Amniotic epithelial cell (primary cell): ENCODE measurements at regions not wholly inside any gene's neighbourhood (a gene's known extent, or its start where the extent isn't known, plus 50 kb on each side); places are given as distances from the start of the nearest gene placed in this dataset.
A peak's percentile ranks its signal among the peaks of the same experiment; 100 is the strongest.

Experiments used
- DNase-seq: peaks from one replicate; pipeline ENCODE4 v3.0.0-alpha.2; 2010; ENCODE audit warnings: low read depth

DNA sequence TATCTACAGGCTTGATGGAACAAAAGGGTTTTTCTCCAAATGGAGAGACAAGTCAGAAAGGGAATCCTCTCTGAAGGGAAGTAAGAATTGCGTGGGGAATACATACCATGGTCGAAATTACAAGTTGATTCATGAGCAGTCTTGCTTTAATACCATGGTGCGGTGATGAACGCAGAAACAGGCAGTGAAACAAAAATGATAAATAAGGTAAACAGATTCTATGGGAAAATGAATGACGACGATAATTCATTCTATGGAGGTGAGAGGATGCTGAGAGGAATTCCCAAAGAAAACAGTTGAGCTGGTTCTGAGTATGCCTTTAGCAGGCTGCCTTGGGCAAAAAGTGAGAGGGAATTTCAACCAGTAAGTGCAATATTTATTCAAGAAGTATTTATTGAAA is 209.4 kb upstream of the RUNX1 start:
- no peak for DNase-seq

DNA sequence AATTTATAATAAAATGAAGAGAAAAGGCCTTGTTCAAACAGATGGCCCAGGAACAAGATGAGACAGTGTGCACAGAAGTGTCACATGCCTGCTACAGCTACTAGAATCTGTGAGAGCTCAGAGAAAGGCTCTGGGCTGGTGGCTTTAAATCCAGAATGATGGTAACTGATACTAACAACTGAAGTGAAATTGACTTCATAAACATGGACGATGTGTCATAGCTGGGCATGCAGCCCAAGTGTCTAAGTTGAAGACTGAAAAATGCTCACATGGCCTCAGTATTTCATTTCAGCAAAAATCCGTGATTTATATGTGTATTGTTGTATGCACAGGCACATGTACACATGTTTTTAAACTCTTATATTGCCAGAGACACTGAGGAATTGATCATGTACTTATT is 208.3 kb upstream of the RUNX1 start:
- peak; percentile 89 for DNase-seq

DNA sequence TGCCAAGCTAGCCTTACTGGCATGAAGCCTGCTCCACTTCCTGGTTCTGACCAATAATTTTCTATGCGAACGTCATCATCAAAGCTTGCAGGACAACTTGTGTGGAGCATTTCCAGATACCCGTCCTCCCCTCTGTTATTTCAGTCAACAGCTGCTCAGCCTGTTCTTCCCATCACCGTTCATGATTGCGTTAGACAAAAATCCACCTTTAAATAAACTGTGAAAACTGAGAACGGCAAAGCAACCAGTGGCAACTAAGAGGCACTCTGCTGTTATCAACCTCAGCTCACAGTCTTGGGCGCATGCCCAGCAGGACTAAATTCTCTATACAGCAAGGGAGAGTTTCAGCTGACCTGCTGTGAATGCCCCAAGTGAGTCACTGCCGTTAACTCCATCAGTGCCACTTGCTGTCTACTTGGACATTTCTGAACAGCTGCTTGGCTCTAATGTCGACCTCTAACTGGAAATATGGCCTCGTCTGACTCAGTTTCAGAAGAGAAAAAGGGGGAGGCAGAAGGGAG is 207.4 kb upstream of the RUNX1 start:
- peak; percentile 100 for DNase-seq

DNA sequence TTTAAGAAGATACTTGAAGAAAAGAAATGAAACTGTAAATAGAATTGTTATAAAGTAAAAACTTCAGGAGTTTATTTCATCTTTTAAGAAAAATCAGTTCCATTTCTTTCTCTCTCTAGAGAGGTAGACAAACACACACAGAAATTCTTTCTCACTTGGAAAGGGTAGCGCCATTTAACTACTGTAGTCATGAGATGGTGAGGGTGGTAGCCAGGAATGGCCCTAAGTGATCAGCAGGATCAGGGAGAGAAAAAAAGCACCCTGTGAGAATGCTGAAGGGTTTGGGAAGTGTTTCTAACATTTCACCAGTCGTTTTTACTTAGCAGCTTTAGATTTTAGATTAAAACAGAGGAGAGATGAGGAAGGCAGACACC is 205.7 kb upstream of the RUNX1 start:
- no peak for DNase-seq

DNA sequence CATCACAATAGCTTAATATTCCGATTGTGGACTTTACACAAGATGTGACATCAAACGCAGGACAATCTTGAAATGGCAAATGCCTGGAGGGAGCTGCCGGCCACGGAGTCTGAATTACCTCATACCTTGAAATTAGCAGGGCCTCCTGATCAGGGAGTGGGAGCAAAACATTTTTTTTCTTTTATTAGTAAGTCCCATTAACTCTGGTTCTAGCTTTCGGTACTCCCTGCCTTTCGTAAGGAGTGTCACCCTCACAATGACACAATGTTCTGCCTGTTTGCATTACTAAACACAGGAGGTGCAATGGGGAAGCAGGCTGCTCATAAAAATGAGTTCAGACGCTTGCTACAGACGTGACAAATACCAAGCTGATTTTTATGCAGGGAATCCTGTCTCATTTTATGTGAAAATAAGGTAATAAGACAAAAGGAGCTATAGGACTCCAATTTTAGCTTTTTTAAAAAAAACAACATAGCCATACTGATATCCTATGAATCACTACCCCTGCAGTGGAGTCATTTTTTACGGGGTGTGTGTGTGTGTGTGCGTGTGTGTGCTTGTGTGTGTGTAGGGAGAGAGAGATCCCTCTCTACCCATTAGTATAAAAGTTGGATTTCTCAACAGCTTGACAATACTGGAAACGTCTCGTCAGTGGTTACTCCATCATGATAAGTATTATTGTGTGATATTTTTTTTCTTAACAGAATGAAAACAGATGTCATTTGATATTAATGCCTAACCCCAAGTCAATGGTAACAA is 205.1 kb upstream of the RUNX1 start:
- DNase-seq, result peak; percentile 96

DNA sequence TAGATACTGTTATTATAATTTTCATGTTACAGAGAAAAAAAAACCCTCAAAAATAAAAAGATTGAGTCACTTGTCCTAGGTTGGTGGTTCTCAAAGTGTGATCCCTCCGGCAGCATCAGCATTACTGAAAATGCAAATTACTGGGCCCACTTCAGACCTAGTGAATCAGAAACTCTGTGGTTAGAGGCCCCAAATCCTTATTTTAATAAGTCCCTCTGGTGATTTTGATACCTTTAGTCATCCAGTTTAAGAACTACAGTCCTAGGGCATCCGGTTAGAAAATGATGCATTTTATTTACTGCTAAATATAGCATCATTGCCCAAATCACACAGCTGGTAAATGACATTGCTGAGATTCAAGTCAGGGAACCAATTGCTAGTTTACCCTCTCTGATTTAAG is 203.7 kb upstream of the RUNX1 start:
- DNase-seq, result no peak

DNA sequence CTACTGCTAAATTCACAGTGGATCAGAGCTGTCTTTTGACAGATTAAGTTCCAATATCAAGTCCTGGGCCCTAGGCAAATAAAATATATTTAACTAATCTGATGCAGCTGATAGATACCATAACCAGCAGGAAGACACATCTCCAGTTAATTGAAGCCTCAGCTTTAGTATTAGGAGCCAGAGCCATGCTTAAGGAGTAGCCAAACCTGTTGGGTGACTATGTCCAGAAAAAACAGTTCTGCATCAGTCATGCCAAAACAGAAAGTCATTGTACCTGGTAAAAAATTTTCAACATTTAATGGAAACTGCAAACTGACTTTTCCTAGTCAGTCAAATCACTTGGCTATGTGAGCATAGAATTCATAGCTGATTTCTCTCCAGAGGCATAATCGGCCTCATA is 200.5 kb upstream of the RUNX1 start:
- no peak for DNase-seq

DNA sequence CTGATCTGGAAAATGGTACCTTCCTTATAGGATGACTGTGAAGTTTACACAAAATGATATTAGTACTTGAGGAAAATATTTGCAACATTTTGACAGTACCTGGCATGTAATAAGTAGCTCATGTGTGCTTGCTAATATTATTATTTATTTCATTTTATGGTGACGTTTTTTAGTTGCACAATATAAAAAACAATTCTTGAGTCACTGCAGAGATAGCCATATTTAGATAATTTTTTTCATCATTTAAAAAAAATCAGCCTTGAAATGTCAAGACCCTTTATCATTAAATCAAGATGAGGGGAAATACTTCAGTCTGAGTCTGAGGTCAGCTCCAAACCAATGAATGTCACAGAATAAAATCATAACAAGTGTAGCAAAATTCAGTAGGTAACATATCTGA is 196.8 kb upstream of the RUNX1 start:
- peak; percentile 74 for DNase-seq

DNA sequence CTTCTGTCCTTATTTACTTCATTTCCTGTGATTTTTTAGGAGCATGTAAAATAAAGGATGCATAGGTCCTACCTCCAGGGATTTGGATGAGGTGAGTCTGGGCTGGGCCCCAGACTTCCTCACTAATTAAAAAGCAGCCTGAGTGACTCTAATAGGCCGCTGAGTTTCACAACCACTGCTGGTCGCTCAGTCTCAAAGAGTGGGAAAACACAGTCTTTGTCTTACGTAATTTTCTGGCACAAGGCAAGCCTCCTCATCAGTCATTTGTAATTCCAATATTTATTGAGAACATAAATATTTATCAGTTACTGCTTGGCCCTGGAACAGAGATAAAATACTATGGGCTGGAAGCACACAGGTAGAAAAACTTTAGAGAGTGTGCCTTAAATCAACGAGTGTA is 195.4 kb upstream of the RUNX1 start:
- DNase-seq, result peak; percentile 82

DNA sequence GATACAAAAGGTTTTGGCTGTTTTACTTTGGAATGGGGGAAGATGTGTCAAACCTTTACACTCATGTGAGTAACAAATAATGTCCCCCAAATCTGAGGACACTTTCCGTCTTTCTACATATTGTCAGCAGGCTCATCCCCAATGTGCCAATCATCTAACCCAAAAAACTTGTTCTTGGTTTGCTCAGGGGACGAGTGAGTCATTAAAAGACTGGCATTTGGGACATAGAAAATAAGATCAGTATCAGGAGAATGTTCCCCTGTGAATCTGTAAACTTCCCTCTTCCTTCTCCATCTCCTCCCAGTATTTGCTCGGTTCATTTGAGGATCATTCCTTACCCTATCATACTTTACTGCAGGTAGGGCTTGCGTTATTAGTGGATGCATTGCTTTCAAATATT is 194.1 kb upstream of the RUNX1 start:
- DNase-seq, result no peak

DNA sequence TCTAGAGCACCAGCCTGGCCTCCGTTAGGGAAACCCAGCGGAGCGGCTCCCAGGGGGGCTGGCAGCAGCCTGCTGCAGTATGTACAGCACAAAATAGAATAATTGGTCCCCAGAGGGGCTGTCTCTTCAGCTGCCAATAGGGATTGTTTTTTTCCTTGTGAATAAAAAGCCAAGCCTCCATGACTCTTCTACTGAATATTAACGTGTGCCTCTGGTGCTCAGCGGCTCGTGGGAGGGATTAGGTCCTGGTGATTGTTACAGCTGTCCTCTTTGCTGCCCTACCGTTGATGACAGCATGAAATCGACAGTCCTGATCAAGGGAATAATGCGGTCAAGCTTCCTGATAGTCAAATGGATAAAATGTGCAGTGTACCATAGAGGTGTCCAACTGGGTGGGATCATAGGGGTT is 190.7 kb upstream of the RUNX1 start:
- DNase-seq, result no peak

DNA sequence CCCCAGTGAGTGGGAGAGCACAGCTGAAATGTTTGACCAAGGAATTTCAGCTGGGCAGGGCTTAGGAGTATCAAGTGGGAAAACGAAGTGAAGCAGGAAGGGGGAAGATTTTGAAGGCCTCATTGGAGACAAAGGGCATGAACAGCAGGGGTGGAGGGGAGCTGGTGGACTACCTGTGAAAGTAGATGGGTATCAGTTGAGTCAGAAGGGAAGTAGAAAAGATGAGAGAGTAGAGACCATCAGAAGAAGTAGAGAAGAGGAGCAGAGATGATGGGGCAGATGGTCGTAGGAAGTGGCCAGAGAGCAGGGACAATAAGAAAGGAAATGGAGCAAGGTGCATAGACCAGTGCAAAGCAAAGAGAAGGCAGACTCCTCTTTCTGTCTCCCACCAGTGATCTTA is 189.0 kb upstream of the RUNX1 start:
- no peak for DNase-seq

DNA sequence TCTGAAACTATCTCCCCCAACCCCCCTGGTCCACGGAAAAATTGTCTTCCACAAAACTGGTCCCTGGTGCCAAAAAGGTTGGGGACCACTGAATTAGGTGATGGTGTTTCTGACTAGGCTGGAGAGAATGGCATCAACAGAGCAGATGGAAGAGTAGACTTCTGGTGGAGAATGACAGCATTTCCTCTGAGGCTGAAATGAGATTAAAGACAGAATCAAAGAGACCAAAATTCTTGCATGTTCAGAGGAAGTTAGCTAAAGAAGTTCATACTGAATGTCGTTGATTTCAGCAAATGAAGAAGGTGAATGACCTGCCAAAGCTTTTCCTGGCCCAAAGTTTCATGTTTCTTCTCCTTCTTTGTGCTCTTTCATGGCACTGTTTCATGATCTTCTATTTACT is 188.2 kb upstream of the RUNX1 start:
- no peak for DNase-seq

DNA sequence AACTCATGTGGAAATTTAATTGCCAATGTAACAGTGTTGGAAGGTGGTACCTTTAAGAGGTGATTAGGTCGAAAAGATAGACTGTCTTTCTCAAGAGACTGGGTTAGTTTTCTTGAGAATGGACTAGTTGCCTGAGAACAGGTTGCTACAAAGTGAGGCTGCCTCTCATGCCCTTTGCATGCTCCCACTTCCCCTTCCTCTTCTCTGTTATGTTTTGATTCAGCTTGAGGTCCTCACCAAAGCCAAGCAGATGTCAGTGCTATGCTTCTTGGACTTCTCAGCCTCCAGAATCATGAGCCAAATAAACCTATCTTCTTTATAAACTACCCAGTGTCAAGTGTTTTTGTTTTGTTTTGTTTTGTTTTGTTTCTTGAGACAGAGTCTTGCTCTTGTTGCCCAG is 187.0 kb upstream of the RUNX1 start:
- DNase-seq, result no peak

DNA sequence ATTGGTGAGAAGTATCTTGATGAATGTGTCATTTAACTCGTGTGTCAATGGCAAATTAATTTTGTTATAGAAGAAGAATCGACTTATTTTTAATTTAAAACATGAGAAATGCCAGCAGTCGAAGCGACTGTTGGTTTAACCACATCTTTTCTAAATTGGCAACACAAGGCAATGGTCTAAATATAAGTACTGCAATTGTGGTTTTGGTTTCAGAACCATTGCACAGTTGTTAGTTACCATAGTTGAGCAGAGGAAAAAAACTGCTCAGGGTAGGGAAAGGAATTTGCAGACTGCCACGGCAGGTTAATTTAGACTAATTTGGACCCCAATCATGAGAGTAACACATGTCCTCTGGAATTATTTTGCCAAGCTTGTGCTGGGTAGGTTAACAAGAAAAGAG is 185.6 kb upstream of the RUNX1 start:
- no peak for DNase-seq

DNA sequence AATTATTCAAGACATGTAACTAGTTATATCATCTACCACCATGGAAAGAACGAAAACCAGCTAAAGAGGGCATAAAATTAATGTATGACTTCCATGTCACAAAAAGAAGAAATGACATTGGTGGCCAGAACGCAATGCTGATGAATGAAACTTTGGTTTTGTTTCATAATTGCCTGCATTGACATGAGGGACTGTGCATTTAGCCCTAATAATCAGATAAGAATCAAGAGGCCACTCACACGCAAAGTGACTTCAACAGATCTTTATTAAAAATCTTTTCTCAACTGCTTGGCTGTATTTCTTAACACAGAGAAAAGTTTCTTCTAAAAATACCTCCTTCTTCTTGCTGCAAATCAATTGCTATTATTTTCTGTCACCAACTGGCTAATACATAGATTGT is 184.7 kb upstream of the RUNX1 start:
- DNase-seq, result no peak

DNA sequence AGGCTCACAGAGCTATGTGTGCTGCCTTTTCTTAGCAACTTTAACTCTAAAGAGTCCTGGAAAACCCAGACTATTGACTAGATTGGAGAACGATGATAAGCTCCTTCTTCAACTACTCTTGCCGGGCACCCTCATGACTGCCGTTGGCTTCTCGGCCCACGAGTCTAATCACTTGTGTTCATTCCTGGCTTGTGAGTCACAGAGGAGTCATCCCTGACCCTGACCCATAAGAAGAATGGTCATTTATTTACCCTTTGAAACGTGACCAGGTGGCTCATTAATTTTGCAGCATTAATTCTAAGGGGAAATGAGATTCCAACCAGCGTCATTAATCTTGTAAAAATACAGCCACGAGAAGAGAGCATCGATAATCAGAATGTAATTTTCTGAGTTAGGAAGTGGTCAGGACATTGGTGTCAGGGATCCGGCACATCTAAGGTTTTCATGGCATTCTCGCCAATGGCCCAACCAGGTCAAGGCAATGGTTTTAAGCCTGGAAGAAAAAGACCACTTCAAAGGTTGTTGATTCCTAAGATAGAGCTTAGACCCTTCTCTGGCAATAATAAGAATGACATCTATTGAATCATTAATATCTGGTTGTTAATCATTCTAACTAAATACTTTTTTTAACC is 183.6 kb upstream of the RUNX1 start:
- DNase-seq, result peak; percentile 86

DNA sequence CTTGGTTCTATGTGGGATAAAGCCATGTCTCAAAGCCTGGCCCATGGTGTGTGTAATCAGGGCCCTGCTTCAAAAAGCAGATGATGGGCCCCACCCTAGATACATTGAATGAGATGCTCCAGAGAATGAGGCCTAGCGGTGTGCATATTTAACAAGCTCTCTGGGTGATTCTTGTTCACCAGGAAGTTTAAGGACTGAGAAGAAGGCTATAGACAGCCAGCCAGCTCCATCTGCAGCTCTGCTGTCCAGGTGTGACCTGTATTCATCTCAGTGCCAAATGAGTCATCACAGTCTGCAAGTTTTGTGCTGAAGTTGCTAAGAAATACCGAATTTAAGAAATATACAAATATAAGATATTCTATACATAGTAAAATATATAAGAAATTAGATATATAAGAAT is 182.0 kb upstream of the RUNX1 start:
- no peak for DNase-seq

DNA sequence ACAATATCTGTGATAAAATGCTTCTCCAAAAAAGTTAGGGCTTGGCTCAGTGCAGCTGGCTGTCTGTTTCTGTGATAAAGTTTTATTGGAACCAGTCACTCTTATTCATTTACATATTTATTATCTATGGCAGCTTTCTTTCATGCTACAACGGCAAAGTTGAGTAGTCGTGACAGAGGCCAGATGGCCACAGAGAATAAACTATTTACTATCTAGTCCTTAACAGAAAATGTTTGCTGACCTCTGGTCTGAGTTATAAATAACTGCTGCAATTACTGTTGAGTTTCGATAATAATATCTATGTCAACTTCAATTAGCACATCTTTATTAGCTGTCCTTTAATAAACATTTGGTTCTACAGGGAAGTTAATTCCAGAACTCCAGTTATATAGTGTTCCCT is 180.2 kb upstream of the RUNX1 start:
- no peak for DNase-seq

DNA sequence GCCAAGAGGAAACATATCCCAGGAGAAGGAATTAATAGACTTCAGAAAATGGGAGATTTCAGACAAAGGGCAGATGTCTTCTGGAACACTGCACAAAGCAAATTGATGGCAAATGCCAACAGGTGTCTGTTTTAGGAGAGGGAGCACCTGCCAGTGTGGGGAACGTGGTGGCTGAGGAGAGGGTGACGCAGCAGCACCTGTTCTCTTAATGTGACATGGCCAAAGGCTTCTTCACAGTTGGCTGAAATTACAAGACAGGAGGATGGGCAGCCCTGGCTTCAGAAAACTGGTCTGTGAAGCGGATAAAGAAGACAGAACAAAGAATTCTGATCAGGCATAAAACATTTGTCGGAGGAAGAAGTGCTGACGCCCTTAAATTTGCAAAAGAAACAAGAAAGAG is 178.7 kb upstream of the RUNX1 start:
- DNase-seq, result no peak

DNA sequence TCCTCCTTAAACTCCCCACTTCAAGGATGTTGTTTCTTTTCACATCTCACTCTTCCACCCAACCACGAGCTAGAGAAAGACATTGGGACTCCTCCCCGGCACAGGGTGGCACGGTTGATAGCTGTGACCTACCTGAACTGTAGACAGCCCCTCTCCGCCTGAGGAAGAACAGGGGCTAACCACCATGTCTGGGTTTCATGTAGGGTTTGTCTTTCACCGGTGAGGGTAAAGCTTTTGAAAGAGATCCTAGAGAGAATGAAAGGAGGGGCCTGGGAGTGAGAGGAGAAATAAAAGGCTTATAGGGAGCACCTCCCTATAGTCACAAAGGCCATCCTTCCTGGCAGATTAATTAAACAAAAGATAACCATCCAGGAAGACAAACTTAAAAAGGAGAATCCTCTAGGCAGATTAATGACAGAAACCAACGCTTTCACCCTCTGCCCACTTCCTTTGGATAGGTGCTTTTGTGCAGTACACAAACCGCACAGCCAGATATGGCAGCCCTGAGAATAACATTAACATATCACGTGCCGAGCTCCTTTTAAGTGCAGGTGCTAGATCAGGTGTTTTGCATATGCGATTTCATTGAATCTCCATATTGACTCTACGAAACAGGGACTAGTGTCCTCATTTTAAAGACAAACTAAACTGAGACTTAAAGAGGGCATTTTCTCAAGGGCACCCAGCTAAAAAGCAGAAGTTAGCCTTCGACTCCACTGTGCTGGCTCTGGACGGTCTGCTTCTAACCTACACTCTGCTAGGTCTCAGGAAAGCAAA is 178.1 kb upstream of the RUNX1 start:
- DNase-seq, result no peak

DNA sequence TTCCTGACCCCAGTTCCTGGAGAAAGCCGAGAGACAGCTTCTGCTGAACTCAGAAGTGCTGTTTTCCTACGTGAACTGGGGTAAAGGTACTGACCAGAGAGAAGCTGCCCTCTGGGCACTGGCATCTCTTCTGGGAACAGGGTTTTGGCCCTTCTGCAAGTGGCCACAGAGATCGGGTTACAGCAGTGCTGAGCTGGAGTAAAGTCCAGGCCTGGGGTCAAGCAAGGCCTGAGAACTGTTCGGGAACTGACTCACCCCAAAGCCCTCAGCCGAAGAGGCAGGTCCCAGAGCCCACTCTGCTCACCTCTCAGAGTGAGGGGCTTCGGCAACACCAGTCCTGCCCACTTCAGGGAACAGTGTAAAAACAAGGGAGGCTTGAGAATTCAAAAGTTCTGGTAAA is 177.2 kb upstream of the RUNX1 start:
- peak; percentile 59 for DNase-seq

DNA sequence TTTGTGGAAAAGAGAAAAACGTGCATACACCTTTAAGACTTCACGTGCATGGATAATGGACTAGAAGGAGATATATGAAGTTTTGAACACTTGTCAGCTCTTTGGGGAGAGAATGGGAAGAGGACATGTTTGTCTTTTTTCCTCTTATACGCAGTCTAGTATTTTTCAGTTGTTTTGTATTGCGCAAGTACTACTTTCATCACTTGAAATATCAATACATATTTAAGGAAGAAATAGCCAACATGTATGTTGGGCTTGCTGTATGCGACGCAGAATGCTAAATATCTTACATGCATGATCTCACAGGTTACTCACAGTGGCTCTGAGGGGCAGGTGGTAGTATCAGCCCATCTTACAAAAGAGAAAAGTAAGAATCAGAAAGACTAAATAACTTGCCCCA is 176.5 kb upstream of the RUNX1 start:
- no peak for DNase-seq
